GM04503 (cell line): ENCODE measurements at regions not wholly inside any gene's neighbourhood (a gene's known extent, or its start where the extent isn't known, plus 50 kb on each side); places are given as distances from the start of the nearest gene placed in this dataset.

ENCODE experiments used
- DNase-seq: peaks from one replicate; pipeline ENCODE4 v3.0.0-alpha.2; 2012; ENCODE audit warnings: low read depth

GRCh38 chr2:59440491-59440890 lies 1113.0 kb downstream of the BCL11A start:
- DNase-seq = no peak

GRCh38 chr2:59435635-59436034 lies 1117.8 kb downstream of the BCL11A start:
- DNase-seq = no peak

GRCh38 chr2:59428940-59429339 lies 1124.5 kb downstream of the BCL11A start:
- no peak for DNase-seq

GRCh38 chr2:59427980-59428379 lies 1125.5 kb downstream of the BCL11A start:
- no peak for DNase-seq

- no peak for DNase-seq
Measured at GRCh38 chr2:59425247-59425646, 1128.2 kb downstream of the BCL11A start.

GRCh38 chr2:59413751-59414570 lies 1139.5 kb downstream of the BCL11A start:
- DNase-seq = no peak

- no peak for DNase-seq
Measured at GRCh38 chr2:59399126-59399525, 1154.3 kb downstream of the BCL11A start.

GRCh38 chr2:59398081-59398480 lies 1155.4 kb downstream of the BCL11A start:
- DNase-seq = no peak

GRCh38 chr2:59395119-59395518 lies 1154.0 kb upstream of the FANCL start:
- no peak for DNase-seq

- no peak for DNase-seq
Measured at GRCh38 chr2:59391896-59392295, 1150.8 kb upstream of the FANCL start.

- no peak for DNase-seq
Measured at GRCh38 chr2:59390581-59390980, 1149.5 kb upstream of the FANCL start.

GRCh38 chr2:59389240-59389639 lies 1148.1 kb upstream of the FANCL start:
- DNase-seq = no peak

- no peak for DNase-seq
Measured at GRCh38 chr2:59385971-59386370, 1144.8 kb upstream of the FANCL start.

GRCh38 chr2:59383473-59383872 lies 1142.3 kb upstream of the FANCL start:
- no peak for DNase-seq

- no peak for DNase-seq
Measured at GRCh38 chr2:59378127-59378526, 1137.0 kb upstream of the FANCL start.

GRCh38 chr2:59366288-59366687 lies 1125.2 kb upstream of the FANCL start:
- no peak for DNase-seq

- no peak for DNase-seq
Measured at GRCh38 chr2:59354498-59354897, 1113.4 kb upstream of the FANCL start.

GRCh38 chr2:59353306-59353921 lies 1112.3 kb upstream of the FANCL start:
- DNase-seq = no peak

GRCh38 chr2:59342166-59342565 lies 1101.0 kb upstream of the FANCL start:
- DNase-seq = no peak

GRCh38 chr2:59339837-59340207 lies 1098.7 kb upstream of the FANCL start:
- no peak for DNase-seq

GRCh38 chr2:59339121-59339836 lies 1098.2 kb upstream of the FANCL start:
- no peak for DNase-seq

- DNase-seq = no peak
Measured at GRCh38 chr2:59333007-59333406, 1091.9 kb upstream of the FANCL start.
